ENCODE measurements at regions not wholly inside any gene's neighbourhood (a gene's known extent, or its start where the extent isn't known, plus 50 kb on each side); places are given as distances from the start of the nearest gene placed in this dataset.

DNA sequence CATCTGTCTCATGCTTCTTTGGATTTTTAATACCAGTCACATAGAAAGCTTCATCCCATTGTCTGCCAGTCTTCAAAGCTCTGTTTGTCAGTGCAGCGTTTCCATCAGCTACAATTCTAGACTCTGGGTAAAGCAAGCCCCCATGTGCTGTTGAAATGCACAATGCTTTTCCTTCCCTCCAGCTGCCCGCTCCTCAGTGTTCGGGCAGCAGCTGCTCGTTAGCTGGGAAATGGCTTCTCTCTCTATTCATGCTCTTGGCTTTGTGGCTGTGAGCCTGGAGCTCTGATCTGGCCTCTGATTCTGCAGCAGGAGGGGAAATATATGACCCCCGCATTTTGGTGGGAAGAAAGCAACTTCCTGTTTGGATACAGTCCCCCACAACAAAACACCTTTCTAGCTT is 213.0 kb upstream of the CDYL start:
- no peak for DNase-seq (ENCODE audit: low spot score)
- Mint-ChIP-seq H3K36me3 (ENCODE audit: low read depth) (no peaks in the 10 kb centered on the region), H3K4me1 (ENCODE audit: low read depth) (peaks cover 13% of the 10 kb centered on the region), H3K27me3 (ENCODE audit: low read depth) (no peaks in the 10 kb centered on the region), H3K4me3 (ENCODE audit: unreplicated experiment) (no peak overlapping the region), H3K9me3 (ENCODE audit: low read depth) (no peaks in the 10 kb centered on the region), H3K27ac (ENCODE audit: unreplicated experiment) (no peak overlapping the region)
- TF ChIP-seq, protein P1, sequence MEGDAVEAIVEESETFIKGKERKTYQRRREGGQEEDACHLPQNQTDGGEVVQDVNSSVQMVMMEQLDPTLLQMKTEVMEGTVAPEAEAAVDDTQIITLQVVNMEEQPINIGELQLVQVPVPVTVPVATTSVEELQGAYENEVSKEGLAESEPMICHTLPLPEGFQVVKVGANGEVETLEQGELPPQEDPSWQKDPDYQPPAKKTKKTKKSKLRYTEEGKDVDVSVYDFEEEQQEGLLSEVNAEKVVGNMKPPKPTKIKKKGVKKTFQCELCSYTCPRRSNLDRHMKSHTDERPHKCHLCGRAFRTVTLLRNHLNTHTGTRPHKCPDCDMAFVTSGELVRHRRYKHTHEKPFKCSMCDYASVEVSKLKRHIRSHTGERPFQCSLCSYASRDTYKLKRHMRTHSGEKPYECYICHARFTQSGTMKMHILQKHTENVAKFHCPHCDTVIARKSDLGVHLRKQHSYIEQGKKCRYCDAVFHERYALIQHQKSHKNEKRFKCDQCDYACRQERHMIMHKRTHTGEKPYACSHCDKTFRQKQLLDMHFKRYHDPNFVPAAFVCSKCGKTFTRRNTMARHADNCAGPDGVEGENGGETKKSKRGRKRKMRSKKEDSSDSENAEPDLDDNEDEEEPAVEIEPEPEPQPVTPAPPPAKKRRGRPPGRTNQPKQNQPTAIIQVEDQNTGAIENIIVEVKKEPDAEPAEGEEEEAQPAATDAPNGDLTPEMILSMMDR (IDR thresholded peaks at IDR 0.05) = no peak

DNA sequence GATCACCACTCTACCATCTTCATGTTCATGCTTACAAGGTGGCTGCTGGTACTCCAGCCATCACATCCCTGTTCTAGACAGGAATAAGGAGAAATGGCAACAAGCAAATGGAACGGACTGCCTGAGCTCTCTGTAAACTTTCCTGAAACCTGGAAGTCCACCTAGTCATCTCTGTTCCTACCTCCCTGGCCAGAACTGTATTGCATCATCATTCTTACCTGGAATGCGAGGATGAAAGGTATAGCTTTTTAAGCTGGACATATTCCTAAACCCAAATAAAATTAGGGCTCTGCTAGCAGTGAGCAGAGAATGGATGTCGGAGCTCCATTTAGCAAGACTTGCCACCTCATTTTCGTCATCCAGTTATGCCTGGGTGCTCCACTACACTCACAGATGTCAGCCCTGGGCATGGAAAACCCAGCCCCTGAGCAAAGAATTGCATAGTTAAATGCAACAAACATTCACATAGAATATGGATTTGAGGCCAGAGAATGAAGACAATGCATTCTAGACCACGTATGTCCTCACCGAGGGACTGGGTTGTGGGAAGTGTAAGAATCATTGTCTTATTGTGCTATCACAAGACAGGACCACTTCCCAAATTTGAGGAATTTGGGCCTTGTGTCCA is 214.3 kb upstream of the CDYL start:
- Mint-ChIP-seq H3K27me3 (ENCODE audit: low read depth) (no peaks in the 10 kb centered on the region), H3K27ac (ENCODE audit: unreplicated experiment) (no peak overlapping the region), H3K4me3 (ENCODE audit: unreplicated experiment) (no peak overlapping the region), H3K9me3 (ENCODE audit: low read depth) (no peaks in the 10 kb centered on the region), H3K4me1 (ENCODE audit: low read depth) (peaks cover 3% of the 10 kb centered on the region), H3K36me3 (ENCODE audit: low read depth) (no peaks in the 10 kb centered on the region)
- no peak for DNase-seq (ENCODE audit: low spot score)
- TF ChIP-seq, protein P1 (IDR thresholded peaks at IDR 0.05) = no peak

DNA sequence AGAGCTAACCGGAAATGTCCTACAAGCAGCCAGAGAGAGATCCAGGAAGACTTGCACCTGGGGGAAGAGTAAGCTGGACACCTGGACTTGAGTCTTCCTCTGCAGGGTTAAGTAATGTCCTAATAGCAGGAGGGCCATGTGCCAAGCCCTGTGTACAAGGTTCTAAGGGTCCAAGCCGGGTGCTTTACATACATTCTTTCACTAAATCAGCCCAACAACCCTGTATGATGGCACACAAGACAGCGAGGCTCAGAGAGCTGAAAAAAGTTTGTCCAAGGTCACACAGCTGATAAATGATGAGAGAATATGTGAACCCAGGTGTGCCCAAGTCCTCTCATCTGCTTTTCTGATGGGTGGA is 215.1 kb upstream of the CDYL start:
- Mint-ChIP-seq H3K27me3 (ENCODE audit: low read depth) (no peaks in the 10 kb centered on the region), H3K9me3 (ENCODE audit: low read depth) (no peaks in the 10 kb centered on the region)
- DNase-seq (ENCODE audit: low spot score) = no peak

DNA sequence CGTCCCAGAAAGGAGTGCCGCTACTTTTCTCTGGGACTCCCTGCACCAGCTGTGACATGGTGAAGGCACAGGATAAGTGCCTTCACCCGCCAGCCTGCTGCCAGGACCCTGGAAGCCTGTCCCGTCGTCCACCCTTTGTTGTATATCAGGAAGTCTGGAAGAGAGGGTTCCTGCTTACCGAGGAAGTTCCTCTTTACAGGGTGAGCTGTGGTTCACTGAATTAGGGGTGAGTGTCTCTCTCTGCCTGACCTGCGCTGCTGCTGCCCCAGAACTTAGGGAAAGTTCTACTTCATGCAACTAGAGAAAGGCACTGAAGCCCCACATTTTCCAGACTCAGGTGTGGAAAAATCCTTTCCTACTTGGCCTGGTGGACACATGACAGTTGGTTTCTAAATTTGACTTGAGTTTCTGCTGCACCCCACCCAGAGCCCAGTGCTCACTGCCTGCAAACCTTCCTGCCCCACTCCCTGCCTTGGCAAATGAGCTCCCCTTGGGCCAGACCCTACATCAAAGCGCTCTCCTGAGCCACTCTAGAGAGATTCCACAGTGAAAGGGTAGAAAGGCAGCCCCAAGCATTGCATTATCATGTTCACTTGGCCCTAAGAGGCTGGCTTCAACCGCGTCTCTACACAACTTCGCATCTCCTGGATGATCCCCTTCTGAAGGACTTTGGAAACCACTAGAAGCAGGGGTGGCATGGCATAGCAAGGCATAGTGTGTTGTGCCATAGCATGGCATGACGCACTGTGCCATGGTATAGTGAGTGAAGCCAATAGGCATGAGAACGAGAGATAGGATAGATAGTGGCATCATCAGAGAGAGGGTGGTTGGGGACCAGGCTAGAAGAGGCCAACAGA is 215.8 kb upstream of the CDYL start:
- TF ChIP-seq, protein P1 (IDR thresholded peaks at IDR 0.05) = no peak
- Mint-ChIP-seq H3K27me3 (ENCODE audit: low read depth) (no peaks in the 10 kb centered on the region), H3K9me3 (ENCODE audit: low read depth) (no peaks in the 10 kb centered on the region), H3K36me3 (ENCODE audit: low read depth) (no peaks in the 10 kb centered on the region), H3K27ac (ENCODE audit: unreplicated experiment) (no peak overlapping the region), H3K4me3 (ENCODE audit: unreplicated experiment) (no peak overlapping the region), H3K4me1 (ENCODE audit: low read depth) (no peaks in the 10 kb centered on the region)
- no peak for DNase-seq (ENCODE audit: low spot score)

More for the DNA sequence above, 215.1 kb upstream of the CDYL start:
- no peak overlapping the region for H3K4me3 Mint-ChIP-seq (ENCODE audit: unreplicated experiment)
- TF ChIP-seq, protein P1 (IDR thresholded peaks at IDR 0.05) = no peak
- H3K27ac Mint-ChIP-seq (ENCODE audit: unreplicated experiment) = no peak overlapping the region
- H3K36me3 Mint-ChIP-seq (ENCODE audit: low read depth) = no peaks in the 10 kb centered on the region
- no peaks in the 10 kb centered on the region for H3K4me1 Mint-ChIP-seq (ENCODE audit: low read depth)

DNA sequence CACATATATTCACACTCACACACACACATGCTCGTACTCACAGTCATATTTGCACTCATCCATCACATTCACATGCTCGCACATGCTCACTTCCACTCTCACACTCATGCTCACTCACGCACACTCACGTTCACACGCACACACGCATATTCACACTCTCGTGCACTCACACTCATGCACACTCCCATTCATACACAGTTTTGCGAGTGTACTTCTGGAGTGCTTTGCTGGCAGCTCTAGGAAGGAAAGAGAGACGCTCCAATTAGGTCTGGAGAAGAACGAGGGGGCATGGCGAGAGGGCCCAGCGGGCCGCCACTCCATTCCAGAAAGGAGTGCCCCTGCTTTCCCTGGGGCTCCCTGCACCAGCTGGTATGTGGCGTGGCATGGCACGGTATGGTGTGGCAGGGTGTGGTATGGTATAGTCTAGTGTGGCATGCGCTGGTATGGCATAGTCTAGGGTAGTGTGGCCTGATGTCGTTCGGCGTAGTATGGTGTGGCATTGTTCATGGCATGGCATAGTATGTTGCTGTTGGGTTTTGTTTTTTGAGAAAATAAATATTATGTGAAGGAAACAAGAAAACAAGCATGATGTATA is 216.8 kb upstream of the CDYL start:
- no peak for DNase-seq (ENCODE audit: low spot score)
- no peak overlapping the region for H3K27ac Mint-ChIP-seq (ENCODE audit: unreplicated experiment)
- H3K4me1 Mint-ChIP-seq (ENCODE audit: low read depth) = no peaks in the 10 kb centered on the region
- no peaks in the 10 kb centered on the region for H3K27me3 Mint-ChIP-seq (ENCODE audit: low read depth)
- H3K36me3 Mint-ChIP-seq (ENCODE audit: low read depth) = no peaks in the 10 kb centered on the region
- TF ChIP-seq, protein P1 (IDR thresholded peaks at IDR 0.05) = no peak
- no peaks in the 10 kb centered on the region for H3K9me3 Mint-ChIP-seq (ENCODE audit: low read depth)
- no peak overlapping the region for H3K4me3 Mint-ChIP-seq (ENCODE audit: unreplicated experiment)

Data from chondrocyte (in vitro differentiated cells).